ENCODE measurements at regions not wholly inside any gene's neighbourhood (a gene's known extent, or its start where the extent isn't known, plus 50 kb on each side); places are given as distances from the start of the nearest gene placed in this dataset.

DNA sequence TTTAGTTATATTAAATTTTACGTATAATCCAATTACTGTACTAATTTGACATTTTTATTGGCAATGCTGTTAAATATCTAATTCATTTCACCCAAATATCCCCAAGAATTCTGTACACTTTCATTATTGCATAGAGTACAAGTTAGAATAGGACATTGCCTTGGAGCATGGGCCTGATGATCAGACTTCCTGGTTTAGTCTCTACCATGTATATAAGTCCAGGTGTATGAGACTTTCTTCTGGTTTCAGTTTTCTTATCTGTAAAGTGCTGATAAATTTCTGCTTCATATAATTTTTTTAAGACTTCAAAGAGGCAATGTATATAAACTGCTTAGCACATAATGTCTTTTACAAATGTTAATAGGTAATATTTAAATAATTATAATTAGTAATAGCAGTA is 179.4 kb downstream of the KLF12 start:
- Histone ChIP-seq H3K79me2 (no peaks in the 10 kb centered on the region), H3K4me2 (ENCODE audit: low read length) (no peak overlapping the region), H3K9me3 (ENCODE audit: control insufficient read depth, low read length) (no peaks in the 10 kb centered on the region), H3K4me1 (no peaks in the 10 kb centered on the region), H3K9ac (no peak overlapping the region), H3K4me3 (ENCODE audit: low read depth, low read length) (no peak overlapping the region), H3K36me3 (ENCODE audit: control insufficient read depth, insufficient read depth, low read length) (no peaks in the 10 kb centered on the region), H2AFZ (no peak overlapping the region), H3K27ac (no peak overlapping the region), H3K27me3 (ENCODE audit: control insufficient read depth, insufficient read depth, low read length) (no peaks in the 10 kb centered on the region)
- TF ChIP-seq, protein P1, sequence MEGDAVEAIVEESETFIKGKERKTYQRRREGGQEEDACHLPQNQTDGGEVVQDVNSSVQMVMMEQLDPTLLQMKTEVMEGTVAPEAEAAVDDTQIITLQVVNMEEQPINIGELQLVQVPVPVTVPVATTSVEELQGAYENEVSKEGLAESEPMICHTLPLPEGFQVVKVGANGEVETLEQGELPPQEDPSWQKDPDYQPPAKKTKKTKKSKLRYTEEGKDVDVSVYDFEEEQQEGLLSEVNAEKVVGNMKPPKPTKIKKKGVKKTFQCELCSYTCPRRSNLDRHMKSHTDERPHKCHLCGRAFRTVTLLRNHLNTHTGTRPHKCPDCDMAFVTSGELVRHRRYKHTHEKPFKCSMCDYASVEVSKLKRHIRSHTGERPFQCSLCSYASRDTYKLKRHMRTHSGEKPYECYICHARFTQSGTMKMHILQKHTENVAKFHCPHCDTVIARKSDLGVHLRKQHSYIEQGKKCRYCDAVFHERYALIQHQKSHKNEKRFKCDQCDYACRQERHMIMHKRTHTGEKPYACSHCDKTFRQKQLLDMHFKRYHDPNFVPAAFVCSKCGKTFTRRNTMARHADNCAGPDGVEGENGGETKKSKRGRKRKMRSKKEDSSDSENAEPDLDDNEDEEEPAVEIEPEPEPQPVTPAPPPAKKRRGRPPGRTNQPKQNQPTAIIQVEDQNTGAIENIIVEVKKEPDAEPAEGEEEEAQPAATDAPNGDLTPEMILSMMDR (IDR thresholded peaks at IDR 0.05) = no peak

DNA sequence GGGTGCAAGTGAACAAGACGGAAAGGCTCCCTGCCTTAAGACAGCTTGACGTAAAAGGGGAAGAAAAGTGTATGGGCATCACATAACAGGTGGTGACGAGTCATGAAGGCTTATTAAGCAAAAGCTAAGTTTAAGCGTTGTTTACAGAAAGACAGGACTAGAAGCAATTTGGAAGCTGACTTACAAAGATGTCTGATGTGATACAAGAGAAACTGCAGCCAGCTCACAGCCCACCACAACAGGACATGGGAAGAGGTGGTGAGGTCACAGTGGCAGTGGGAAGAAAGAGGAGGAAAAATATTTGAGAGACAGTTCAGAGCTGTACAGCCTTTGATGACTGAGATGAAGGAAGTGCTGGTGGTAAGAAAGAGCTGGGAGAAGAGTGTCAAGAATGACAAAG is 181.6 kb downstream of the KLF12 start:
- TF ChIP-seq, protein P1 (IDR thresholded peaks at IDR 0.05) = no peak
- no peaks in the 10 kb centered on the region for H3K4me1 ChIP-seq

GRCh38 chr13:73948848-73949529 is 185.2 kb downstream of the KLF12 start:
- Histone ChIP-seq H3K4me3 (ENCODE audit: low read depth, low read length) (no peak overlapping the region), H3K9me3 (ENCODE audit: control insufficient read depth, low read length) (no peaks in the 10 kb centered on the region), H3K36me3 (ENCODE audit: control insufficient read depth, insufficient read depth, low read length) (no peaks in the 10 kb centered on the region), H3K9ac (no peak overlapping the region), H3K27ac (no peak overlapping the region), H3K27me3 (ENCODE audit: control insufficient read depth, insufficient read depth, low read length) (no peaks in the 10 kb centered on the region), H2AFZ (no peak overlapping the region), H3K4me1 (no peaks in the 10 kb centered on the region), H3K79me2 (no peaks in the 10 kb centered on the region), H3K4me2 (ENCODE audit: low read length) (no peak overlapping the region)
- TF ChIP-seq, protein P1 (IDR thresholded peaks at IDR 0.05) = no peak

More for the DNA sequence above, 181.6 kb downstream of the KLF12 start:
- Histone ChIP-seq H3K9ac (no peak overlapping the region), H3K27me3 (ENCODE audit: control insufficient read depth, insufficient read depth, low read length) (no peaks in the 10 kb centered on the region), H3K4me3 (ENCODE audit: low read depth, low read length) (no peak overlapping the region), H2AFZ (no peak overlapping the region), H3K9me3 (ENCODE audit: control insufficient read depth, low read length) (no peaks in the 10 kb centered on the region), H3K36me3 (ENCODE audit: control insufficient read depth, insufficient read depth, low read length) (no peaks in the 10 kb centered on the region), H3K4me2 (ENCODE audit: low read length) (no peak overlapping the region), H3K79me2 (no peaks in the 10 kb centered on the region), H3K27ac (no peak overlapping the region)

DNA sequence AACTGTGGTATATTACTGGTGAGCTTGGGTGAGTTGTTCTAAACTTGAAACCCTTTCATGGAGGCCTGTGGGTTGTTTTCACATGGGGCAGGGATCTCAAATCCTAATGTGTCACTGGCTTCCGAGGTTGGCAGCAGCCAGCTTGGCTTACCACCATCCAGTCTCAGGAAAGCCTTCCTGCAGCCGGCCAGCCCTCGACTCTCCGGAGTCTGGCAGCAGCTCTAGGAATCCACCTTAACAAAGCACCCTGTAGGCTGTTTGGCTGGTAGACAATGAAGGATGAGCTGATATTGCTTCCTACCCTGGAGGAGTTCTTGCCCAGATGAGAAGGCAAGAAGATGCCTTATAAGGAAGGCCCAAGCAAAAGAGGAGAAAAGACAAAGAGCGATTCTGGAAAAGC is 188.3 kb downstream of the KLF12 start:
- Histone ChIP-seq H3K36me3 (ENCODE audit: control insufficient read depth, insufficient read depth, low read length) (no peaks in the 10 kb centered on the region), H3K79me2 (no peaks in the 10 kb centered on the region), H2AFZ (no peak overlapping the region), H3K27me3 (ENCODE audit: control insufficient read depth, insufficient read depth, low read length) (no peaks in the 10 kb centered on the region), H3K27ac (no peak overlapping the region), H3K4me2 (ENCODE audit: low read length) (no peak overlapping the region), H3K9me3 (ENCODE audit: control insufficient read depth, low read length) (no peaks in the 10 kb centered on the region), H3K4me1 (no peaks in the 10 kb centered on the region), H3K4me3 (ENCODE audit: low read depth, low read length) (no peak overlapping the region), H3K9ac (no peak overlapping the region)
- TF ChIP-seq, protein P1 (IDR thresholded peaks at IDR 0.05) = no peak

DNA sequence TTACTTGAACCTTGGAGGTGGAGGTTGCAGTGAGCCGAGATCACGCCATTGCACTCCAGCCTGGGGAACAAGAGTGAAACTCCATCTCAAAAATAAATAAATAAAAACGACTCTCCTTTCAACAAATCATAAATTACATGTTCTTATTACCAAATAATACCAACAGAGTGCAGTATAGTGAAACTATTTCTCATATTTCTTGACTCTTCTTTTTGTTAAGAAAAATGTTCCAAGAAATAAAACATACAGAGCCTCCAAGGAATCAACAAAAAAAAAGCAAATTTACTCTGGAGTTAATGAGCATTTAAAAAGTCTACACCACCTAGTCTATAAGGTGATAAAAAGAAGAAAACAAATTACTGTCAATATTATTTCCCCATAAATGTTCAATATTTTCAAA is 188.8 kb downstream of the KLF12 start:
- no peak overlapping the region for H2AFZ ChIP-seq
- no peak overlapping the region for H3K4me3 ChIP-seq (ENCODE audit: low read depth, low read length)
- no peaks in the 10 kb centered on the region for H3K27me3 ChIP-seq (ENCODE audit: control insufficient read depth, insufficient read depth, low read length)
- H3K27ac ChIP-seq = no peak overlapping the region
- no peaks in the 10 kb centered on the region for H3K79me2 ChIP-seq
- H3K4me2 ChIP-seq (ENCODE audit: low read length) = no peak overlapping the region
- no peaks in the 10 kb centered on the region for H3K36me3 ChIP-seq (ENCODE audit: control insufficient read depth, insufficient read depth, low read length)
- H3K9ac ChIP-seq = no peak overlapping the region
- TF ChIP-seq, protein P1 (IDR thresholded peaks at IDR 0.05) = no peak
- H3K9me3 ChIP-seq (ENCODE audit: control insufficient read depth, low read length) = no peaks in the 10 kb centered on the region
- no peaks in the 10 kb centered on the region for H3K4me1 ChIP-seq
